Osteoblast (primary cell): ENCODE measurements at regions not wholly inside any gene's neighbourhood (a gene's known extent, or its start where the extent isn't known, plus 50 kb on each side); places are given as distances from the start of the nearest gene placed in this dataset.

Experiments
- DNase-seq: peaks from one replicate; pipeline ENCODE4 v3.0.0; 2011; ENCODE audit warnings: low spot score, mixed read lengths; ENCODE audit not compliant: insufficient read length; ENCODE audit errors: missing footprints
- H2AFZ ChIP-seq: 2 replicates; pipeline ENCODE4 v1.6.0; 2011; ENCODE audit warnings: mild to moderate bottlenecking, low read length
- H3K27ac ChIP-seq: 2 replicates; pipeline ENCODE4 v1.5.1; 2011; ENCODE audit warnings: mild to moderate bottlenecking, low read depth, low read length, moderate library complexity
- H3K27me3 ChIP-seq: 2 replicates; pipeline ENCODE4 v1.6.0; 2012; ENCODE audit warnings: mild to moderate bottlenecking, control low read depth, inconsistent platforms, low read length, moderate library complexity; ENCODE audit not compliant: insufficient read depth
- H3K36me3 ChIP-seq: 2 replicates; pipeline ENCODE4 v1.5.1; 2011; ENCODE audit warnings: mild to moderate bottlenecking, low read length, control low read depth, moderate library complexity; ENCODE audit not compliant: insufficient read depth
- H3K4me1 ChIP-seq: 2 replicates; pipeline ENCODE4 v1.5.1; 2011; ENCODE audit warnings: mild to moderate bottlenecking, low read length, control low read depth, moderate library complexity; ENCODE audit not compliant: insufficient read depth
- H3K4me2 ChIP-seq: 2 replicates; pipeline ENCODE4 v1.6.0; 2011; ENCODE audit warnings: mild to moderate bottlenecking, low read length; ENCODE audit not compliant: insufficient read depth
- H3K4me3 ChIP-seq: fragments of 200-600 bp; sonication (generic); 3 replicates; pipeline ENCODE4 v1.5.1; 2012; ENCODE audit warnings: mild to moderate bottlenecking, low read length, inconsistent platforms; ENCODE audit not compliant: insufficient read depth
- H3K79me2 ChIP-seq: 2 replicates; pipeline ENCODE4 v1.6.0; 2012; ENCODE audit warnings: mild to moderate bottlenecking, low read length, control low read depth, inconsistent platforms; ENCODE audit not compliant: insufficient read depth
- H3K9me3 ChIP-seq: 2 replicates; pipeline ENCODE4 v1.5.1; 2011; ENCODE audit warnings: low read depth, low read length, control low read depth
- H4K20me1 ChIP-seq: 2 replicates; pipeline ENCODE4 v1.6.0; 2012; ENCODE audit warnings: mild to moderate bottlenecking, low read length, control low read depth; ENCODE audit not compliant: insufficient read depth
- CTCF ChIP-seq: IDR thresholded peaks from 2 replicates; pipeline ENCODE4 v1.5.1; 2011; ENCODE audit warnings: mild to moderate bottlenecking, low read depth, low read length, moderate library complexity; ENCODE audit errors: extremely low read depth

DNA sequence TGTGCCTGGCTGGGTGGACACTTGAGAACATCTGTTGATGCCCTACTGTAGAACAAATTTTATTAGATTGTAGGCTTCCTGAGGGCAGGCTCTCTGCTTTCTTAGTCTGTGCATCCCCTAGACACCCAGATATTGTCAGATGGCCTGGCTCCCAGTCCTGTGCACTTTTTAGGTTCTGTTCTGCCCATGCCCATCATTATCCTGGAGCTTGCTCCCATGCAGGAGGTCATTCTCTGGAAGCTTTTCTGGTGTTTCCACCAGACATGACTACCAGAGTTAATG lies 213.3 kb downstream of the MYCN start:
- no peaks in the 10 kb centered on the region for H3K36me3 ChIP-seq
- no peak overlapping the region for H3K27ac ChIP-seq
- DNase-seq: no peak
- H3K4me3 ChIP-seq: no peak overlapping the region
- no peaks in the 10 kb centered on the region for H3K4me1 ChIP-seq
- no peak for TF ChIP-seq CTCF
- no peaks in the 10 kb centered on the region for H4K20me1 ChIP-seq
- no peak overlapping the region for H2AFZ ChIP-seq
- H3K27me3 ChIP-seq: no peaks in the 10 kb centered on the region
- H3K4me2 ChIP-seq: no peak overlapping the region
- no peaks in the 10 kb centered on the region for H3K9me3 ChIP-seq
- H3K79me2 ChIP-seq: no peaks in the 10 kb centered on the region

DNA sequence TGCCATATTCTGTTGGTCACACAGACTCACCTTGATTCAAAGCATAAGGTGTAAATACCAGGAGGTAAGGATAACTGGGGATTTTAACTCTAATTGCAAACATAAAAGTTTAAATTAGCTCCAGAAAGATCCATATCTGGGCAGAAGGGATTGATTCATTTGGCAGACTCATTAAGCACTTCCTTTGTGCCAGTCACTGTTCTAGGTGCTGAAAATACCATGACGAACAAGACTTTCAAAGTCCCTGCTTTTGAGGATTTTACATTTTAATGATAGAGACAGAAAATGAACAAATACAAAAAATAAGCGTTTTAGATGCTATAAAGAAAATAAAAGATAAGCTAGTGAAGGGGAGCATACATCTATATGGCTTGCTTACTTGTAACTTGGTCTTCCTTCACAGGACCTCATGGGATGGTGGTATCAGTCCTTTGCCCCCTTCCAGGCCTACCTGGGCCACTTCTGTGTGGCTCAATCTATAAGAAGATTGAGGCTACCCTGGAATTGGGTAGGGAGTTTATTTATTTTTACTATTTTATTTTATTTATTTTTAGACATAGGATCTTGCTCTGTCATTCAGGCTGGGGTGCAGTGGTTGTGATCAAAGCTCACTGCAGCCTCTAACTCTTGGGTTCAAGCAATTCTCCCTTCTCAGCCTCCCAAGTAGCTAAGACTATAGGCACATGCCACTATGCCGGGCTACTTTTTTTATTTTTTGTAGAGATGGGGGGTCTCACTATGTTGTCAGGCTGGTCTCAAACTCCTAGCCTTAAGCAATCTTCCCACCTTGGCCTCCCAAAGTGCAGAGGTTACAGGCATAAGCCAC lies 212.8 kb downstream of the MYCN start:
- Histone ChIP-seq H3K27ac (no peak overlapping the region), H3K27me3 (no peaks in the 10 kb centered on the region), H3K4me1 (no peaks in the 10 kb centered on the region), H3K4me3 (no peak overlapping the region), H3K9me3 (no peaks in the 10 kb centered on the region), H3K36me3 (no peaks in the 10 kb centered on the region), H3K4me2 (no peak overlapping the region), H3K79me2 (no peaks in the 10 kb centered on the region), H2AFZ (no peak overlapping the region), H4K20me1 (no peaks in the 10 kb centered on the region)
- DNase-seq: no peak
- TF ChIP-seq CTCF: no peak

DNA sequence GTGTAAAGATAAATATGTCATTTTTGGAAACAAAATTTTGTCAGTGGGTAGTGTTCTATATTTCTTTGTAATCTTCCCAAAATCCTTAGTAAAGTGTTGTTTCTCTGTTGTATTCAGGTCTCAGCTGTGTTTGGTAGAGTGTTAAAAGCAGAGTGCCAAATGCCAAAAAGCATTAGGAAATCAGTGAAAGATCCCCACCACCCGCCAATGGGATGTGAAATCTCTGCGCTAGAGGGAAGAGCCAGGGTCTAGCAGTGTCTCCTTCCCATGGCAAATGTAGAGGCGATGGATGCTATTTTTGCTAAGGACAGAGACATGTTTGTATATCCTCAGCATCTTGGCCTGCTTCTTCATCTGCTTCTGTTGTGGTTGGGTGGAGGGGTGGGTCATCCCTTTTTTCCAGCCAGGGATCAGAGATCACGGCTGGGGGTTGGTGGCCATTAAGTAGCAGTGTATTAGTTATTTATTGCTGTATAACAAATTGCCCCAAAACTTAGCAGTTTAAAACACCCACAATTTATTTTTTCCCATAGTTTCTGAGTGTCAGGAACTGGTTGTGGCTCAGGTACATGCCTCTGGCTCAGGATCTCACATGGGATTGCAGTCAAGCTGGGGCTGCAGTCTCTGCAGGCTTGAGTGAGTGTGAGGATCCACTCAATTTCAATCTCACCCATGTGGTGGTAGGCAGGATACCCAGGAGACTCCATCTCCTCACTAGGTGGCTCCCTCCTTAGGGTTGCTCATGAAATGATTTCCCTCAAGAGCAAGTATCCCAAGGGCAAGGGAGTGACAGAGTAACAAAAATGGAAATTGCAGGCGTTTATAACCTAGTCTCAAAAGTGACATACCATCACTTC lies 211.9 kb downstream of the MYCN start:
- no peak overlapping the region for H3K4me2 ChIP-seq
- H4K20me1 ChIP-seq: no peaks in the 10 kb centered on the region
- no peak overlapping the region for H3K4me3 ChIP-seq
- no peaks in the 10 kb centered on the region for H3K79me2 ChIP-seq
- no peaks in the 10 kb centered on the region for H3K4me1 ChIP-seq
- no peak for DNase-seq
- H3K36me3 ChIP-seq: no peaks in the 10 kb centered on the region
- no peak overlapping the region for H3K27ac ChIP-seq
- no peak for TF ChIP-seq CTCF
- no peak overlapping the region for H2AFZ ChIP-seq
- H3K27me3 ChIP-seq: no peaks in the 10 kb centered on the region
- no peaks in the 10 kb centered on the region for H3K9me3 ChIP-seq

GRCh38 chr2:16151651-16152050 lies 211.3 kb downstream of the MYCN start:
- Histone ChIP-seq H3K4me2 (no peak overlapping the region), H3K36me3 (no peaks in the 10 kb centered on the region), H3K4me1 (no peaks in the 10 kb centered on the region), H3K4me3 (no peak overlapping the region), H3K79me2 (no peaks in the 10 kb centered on the region), H3K27ac (no peak overlapping the region), H3K27me3 (no peaks in the 10 kb centered on the region), H4K20me1 (no peaks in the 10 kb centered on the region), H3K9me3 (no peaks in the 10 kb centered on the region), H2AFZ (no peak overlapping the region)
- no peak for TF ChIP-seq CTCF
- no peak for DNase-seq
